Stimulated activated effector memory CD8-positive, alpha-beta T cell treated with anti-CD3 and anti-CD28 coated beads, Interleukin-12 subunit alpha, Interleukin-12 subunit beta, amount 100 ng/mL, for 72 hours (primary cell): ENCODE measurements at regions not wholly inside any gene's neighbourhood (a gene's known extent, or its start where the extent isn't known, plus 50 kb on each side); places are given as distances from the start of the nearest gene placed in this dataset.
A peak's percentile ranks its signal among the peaks of the same experiment; 100 is the strongest.
"Not testable (repeated sequence)": the region's sequence is repeated elsewhere in the genome, so short reads cannot be mapped to it uniquely, and the experiment has no call there.

ENCODE experiments used
- ATAC-seq: fragments of 150-1000 bp; cut with Tn5 transposase; 2 replicates; pipeline ENCODE4 v1.10.0; 2021
- DNase-seq, 2 donors: peaks; one replicate each; pipeline ENCODE4 v3.0.0; 2021 to 2022; ENCODE audit warnings: low spot score in 2 of 2
- H3K27ac Mint-ChIP-seq: one replicate; pipeline ENCODE4 v1.8.0; 2022; ENCODE audit warnings: mild to moderate bottlenecking, mixed read lengths
- H3K36me3 Mint-ChIP-seq: one replicate; pipeline ENCODE4 v1.8.0; 2022; ENCODE audit warnings: mild to moderate bottlenecking, mixed read lengths
- H3K4me1 Mint-ChIP-seq: one replicate; pipeline ENCODE4 v1.8.0; 2022; ENCODE audit warnings: mixed read lengths
- H3K4me3 Mint-ChIP-seq: one replicate; pipeline ENCODE4 v1.8.0; 2022; ENCODE audit warnings: mild to moderate bottlenecking, mixed read lengths
- H3K9me3 Mint-ChIP-seq: one replicate; pipeline ENCODE4 v1.8.0; 2022; ENCODE audit warnings: mixed read lengths

DNA sequence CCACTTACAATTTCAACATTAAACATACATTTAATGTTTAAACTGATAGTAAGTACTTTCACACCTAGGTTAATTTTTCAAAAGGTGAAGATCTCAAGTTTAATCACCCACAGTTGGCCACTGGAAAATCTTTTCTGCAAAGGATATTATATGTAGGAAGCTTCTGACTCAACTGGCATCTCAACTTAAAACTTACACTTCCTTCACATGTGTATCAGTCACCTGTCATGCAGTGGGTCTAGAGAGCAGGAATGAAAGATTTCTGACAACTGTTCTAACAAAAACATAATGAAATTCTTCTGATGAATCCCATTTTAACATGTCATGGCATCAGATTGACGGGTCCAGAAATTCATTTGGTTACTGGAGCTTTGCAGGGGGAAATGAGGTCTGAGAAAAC lies 192.8 kb downstream of the KLHL28 start:
- Mint-ChIP-seq H3K4me3 (no peak overlapping the region), H3K9me3 (no peaks in the 10 kb centered on the region), H3K36me3 (no peaks in the 10 kb centered on the region), H3K27ac (no peak overlapping the region), H3K4me1 (no peaks in the 10 kb centered on the region)
- DNase-seq, result no peak
- ATAC-seq, result no peak

DNA sequence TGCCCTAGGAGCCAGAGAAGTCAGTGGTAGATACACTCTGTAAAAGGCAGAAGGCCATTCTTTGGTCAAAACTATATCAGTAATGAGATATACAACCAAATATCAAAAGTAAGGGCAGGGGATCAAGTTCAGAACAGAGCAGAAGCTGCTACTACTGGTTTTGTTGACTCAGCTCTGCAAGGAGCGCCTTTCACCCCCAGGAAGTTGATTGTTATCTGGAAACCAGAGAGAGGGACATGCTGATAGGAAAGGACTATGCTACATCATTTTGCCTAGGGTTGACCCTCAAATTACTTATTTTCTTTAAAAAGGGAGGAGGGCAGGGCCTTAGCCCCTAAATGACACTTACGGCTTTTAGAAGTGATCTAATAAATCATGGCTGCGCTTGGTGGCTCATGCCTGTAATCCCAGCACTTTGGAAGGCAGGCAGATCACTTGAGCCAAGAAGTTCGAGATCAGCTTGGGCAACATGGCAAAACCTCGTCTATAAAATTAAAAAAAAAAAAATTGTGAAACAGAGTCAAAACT lies 194.0 kb downstream of the KLHL28 start:
- H3K36me3 Mint-ChIP-seq, result no peaks in the 10 kb centered on the region
- no peak overlapping the region for H3K27ac Mint-ChIP-seq
- no peaks in the 10 kb centered on the region for H3K4me1 Mint-ChIP-seq
- DNase-seq (no peak), ATAC-seq (no peak)
- H3K4me3 Mint-ChIP-seq, result no peak overlapping the region
- H3K9me3 Mint-ChIP-seq, result no peaks in the 10 kb centered on the region

DNA sequence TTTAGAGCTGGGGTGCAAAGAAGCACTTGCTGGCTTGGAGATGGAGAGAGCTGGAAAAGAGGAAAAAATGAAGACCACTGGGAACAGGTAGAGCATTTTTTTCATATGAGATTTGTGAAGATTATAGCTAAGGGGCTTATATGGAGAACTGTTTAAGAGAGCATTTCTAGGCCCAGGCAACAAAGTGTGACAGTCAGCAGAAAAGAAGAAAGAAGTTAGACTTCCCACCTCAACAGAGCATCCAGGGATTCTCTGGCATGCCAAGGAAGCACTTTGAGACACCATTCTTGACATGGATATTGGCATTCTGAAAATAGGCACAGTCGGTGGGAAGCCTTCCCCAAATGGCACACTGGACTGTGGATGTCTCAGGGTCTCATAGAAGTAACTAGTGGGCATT lies 195.5 kb downstream of the KLHL28 start:
- no peak for DNase-seq
- no peaks in the 10 kb centered on the region for H3K4me1 Mint-ChIP-seq
- ATAC-seq, result no peak
- H3K4me3 Mint-ChIP-seq, result no peak overlapping the region
- H3K9me3 Mint-ChIP-seq, result no peaks in the 10 kb centered on the region
- H3K27ac Mint-ChIP-seq, result no peak overlapping the region
- H3K36me3 Mint-ChIP-seq, result no peaks in the 10 kb centered on the region

DNA sequence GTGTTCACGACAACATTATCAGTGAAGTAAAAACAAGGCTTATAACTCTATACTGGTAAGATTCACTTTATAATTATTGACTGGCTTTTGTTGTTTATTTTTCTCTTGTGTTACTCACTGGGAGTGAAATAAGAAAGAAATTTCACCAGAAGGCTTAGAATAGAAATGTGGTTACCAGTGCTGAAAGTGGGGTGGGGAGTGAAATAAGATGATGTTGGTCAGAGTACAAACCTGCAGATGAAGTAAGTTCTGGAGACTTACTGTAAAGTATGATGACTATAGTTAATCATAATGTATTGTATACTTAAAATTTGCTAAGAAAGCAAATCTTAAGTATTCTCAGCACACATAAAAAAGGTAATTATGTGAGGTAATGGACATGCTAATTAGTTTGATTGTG lies 198.4 kb downstream of the KLHL28 start:
- ATAC-seq, result no peak
- no peaks in the 10 kb centered on the region for H3K36me3 Mint-ChIP-seq
- H3K4me1 Mint-ChIP-seq, result no peaks in the 10 kb centered on the region
- no peak for DNase-seq
- H3K9me3 Mint-ChIP-seq, result no peaks in the 10 kb centered on the region
- H3K27ac Mint-ChIP-seq, result no peak overlapping the region
- H3K4me3 Mint-ChIP-seq, result no peak overlapping the region

DNA sequence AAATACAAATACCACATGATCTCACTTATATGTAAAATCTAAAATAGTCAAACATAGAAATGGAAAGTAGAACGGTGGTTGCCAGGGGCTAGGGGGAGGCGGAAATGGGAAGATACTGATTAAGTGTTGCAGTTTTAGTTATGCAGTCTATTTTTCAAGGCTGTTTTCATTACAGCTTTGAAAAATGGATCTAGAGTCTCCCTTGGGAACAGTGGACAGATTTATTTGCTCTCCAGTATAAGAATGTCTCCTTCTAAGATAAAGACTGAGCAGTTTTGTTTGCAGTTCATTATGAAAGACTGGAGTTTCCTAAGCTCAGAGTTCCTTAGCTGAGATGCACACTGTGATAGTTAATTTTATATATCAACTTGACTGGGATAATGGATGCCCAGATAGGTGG lies 202.5 kb downstream of the KLHL28 start:
- Mint-ChIP-seq H3K4me3 (no peak overlapping the region), H3K4me1 (no peaks in the 10 kb centered on the region), H3K9me3 (no peaks in the 10 kb centered on the region), H3K27ac (no peak overlapping the region), H3K36me3 (no peaks in the 10 kb centered on the region)
- DNase-seq (no peak), ATAC-seq (no peak)

DNA sequence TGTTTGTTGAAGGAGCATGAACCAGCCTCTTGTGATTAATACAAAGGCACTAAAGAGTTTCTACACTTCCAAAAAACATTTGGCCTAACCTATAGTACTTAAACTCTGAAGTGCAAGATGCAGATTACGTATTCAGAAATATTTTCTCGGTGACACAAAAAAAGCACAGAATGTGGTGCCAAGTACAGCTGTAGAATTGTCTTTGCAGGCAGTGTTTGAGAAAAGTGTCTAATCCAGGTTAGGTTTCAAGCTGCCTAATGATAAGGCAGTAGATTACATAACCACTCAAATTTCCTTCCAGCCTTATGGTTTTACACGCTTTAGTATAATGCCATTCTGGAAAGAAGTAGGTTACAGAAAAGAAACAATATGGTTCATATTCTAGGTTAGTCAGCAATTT lies 205.2 kb downstream of the KLHL28 start:
- Mint-ChIP-seq H3K9me3 (no peaks in the 10 kb centered on the region), H3K27ac (no peak overlapping the region), H3K36me3 (no peaks in the 10 kb centered on the region), H3K4me1 (no peaks in the 10 kb centered on the region), H3K4me3 (no peak overlapping the region)
- ATAC-seq (no peak), DNase-seq (no peak)

DNA sequence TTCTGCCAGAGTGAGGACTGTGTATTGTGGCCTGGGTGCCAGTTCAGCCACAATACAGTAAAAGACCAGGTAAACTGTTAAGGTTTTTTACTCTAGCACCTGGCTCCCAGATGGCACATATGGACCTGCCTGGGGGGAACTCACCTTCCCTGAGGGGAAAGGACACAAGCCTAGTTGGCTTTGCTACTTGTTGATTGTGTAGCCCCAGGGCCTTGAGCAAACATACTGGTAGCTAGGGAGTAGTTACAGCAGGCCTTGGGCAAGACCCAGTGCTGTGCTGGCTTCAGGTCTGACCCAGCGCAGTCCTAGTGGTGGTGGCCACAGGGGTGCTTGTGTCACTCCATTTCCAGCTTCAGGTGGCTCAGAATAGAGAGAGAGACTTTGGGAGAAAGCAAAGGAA lies 216.4 kb downstream of the KLHL28 start:
- peaks cover 3% of the 10 kb centered on the region for H3K9me3 Mint-ChIP-seq
- H3K4me3 Mint-ChIP-seq, result no peak overlapping the region
- H3K36me3 Mint-ChIP-seq, result no peaks in the 10 kb centered on the region
- no peaks in the 10 kb centered on the region for H3K4me1 Mint-ChIP-seq
- no peak for DNase-seq
- no peak overlapping the region for H3K27ac Mint-ChIP-seq
- ATAC-seq, result peak; percentile 43

DNA sequence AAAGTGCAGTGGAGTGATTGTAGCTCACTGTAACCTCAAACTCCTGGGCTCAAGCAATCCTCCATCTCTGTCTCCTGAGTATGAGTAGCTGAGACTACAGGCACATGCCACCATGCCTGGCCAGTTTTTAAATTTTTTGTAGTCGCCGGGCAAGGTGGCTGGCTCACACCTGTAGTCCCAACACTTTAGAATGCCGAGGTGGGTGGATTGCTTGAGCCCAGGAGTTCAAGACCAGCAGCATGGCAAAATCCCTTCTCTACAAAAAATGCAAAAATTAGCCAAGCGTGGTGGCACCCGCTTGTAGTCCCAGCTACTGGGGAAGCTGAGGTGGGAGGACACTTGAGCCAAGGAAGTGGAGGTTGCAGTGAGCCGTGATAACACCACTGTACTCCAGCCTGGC lies 219.5 kb downstream of the KLHL28 start:
- DNase-seq (no peak), ATAC-seq (no peak)
- H3K9me3 Mint-ChIP-seq, result peaks cover 3% of the 10 kb centered on the region
- H3K4me3 Mint-ChIP-seq, result no peak overlapping the region
- no peaks in the 10 kb centered on the region for H3K36me3 Mint-ChIP-seq
- H3K4me1 Mint-ChIP-seq, result no peaks in the 10 kb centered on the region
- H3K27ac Mint-ChIP-seq, result no peak overlapping the region

DNA sequence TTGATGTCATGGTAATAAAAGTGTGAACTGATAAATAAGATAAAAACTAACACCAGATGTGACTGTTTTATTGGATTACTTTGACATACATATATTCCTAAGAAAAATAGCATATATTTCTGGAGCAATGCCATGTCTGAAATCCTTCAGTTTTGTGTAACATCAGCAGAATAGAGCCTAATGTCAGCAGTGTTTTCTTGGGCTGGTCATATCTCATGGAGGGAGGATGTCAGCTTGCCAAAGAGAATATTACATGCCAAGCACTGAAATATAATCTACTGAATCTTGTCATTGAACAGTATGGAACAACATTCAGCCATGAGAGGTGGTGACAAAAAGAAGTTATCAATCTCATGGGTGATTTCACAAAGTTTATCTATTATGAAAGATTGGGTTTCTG lies 220.3 kb downstream of the KLHL28 start:
- H3K27ac Mint-ChIP-seq, result no peak overlapping the region
- H3K4me3 Mint-ChIP-seq, result no peak overlapping the region
- DNase-seq, result no peak
- no peaks in the 10 kb centered on the region for H3K36me3 Mint-ChIP-seq
- H3K9me3 Mint-ChIP-seq, result peaks cover 3% of the 10 kb centered on the region
- no peaks in the 10 kb centered on the region for H3K4me1 Mint-ChIP-seq
- ATAC-seq, result no peak

DNA sequence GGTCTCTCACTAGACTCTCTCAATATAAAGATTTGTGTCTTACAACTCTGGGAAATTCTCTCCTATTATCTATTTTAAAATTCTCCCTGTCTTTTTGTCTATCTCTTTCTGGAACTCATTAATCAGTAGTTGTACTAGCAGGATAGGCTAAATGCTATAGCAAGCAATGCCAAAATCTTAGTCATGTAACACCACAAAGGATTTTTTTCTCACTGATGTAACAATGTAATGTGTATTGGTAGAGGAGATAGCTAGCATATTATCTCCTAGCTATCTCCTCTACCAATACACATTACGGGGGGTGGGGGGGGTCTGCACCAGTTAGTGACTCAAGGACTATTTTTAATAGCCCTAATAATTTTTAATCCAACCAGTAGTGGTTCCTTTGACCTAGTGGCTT lies 225.4 kb downstream of the KLHL28 start:
- DNase-seq, result no peak
- Mint-ChIP-seq H3K27ac (no peak overlapping the region), H3K4me3 (no peak overlapping the region), H3K36me3 (no peaks in the 10 kb centered on the region), H3K4me1 (no peaks in the 10 kb centered on the region), H3K9me3 (peaks cover 3% of the 10 kb centered on the region)
- no peak for ATAC-seq

DNA sequence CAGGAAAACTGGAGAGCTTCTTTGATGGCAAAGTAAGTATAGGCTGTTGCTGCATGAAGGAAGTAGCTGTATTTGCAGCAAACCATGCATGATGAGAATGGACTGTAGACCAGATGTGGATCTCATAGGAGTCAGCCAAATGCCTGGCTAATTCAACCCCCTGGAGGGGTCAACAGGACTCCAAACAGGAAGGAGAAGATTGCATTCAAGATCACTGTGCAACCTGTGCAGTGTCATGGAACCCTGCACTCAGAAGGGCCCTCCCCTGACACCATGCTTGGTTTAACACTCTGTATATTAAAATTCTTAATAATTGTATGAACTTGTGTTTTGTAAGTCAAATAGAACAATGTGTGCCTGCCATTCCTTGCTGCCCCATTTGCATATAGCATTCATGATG lies 225.1 kb upstream of the FSCB start:
- no peak for DNase-seq

DNA sequence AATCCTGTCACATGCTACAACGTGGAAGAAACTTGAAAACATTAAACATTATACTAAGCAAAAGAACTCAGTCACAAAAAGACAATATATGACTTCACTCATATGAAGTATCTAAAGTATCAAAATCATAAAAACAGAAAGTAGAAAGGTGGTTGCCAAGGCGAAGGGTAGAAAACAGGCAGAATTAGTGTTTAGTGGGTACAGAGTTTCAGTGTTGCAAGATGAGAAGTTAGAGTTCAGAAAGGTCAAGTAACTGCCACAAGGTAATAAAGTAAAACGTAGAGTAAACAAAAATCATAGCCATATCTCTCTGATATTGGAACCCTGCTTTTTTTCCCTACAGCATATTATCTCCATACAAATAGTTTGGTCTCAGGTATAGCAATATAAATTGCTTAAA lies 223.8 kb upstream of the FSCB start:
- Mint-ChIP-seq H3K36me3 (no peaks in the 10 kb centered on the region), H3K27ac (no peak overlapping the region), H3K4me3 (no peak overlapping the region), H3K4me1 (no peaks in the 10 kb centered on the region), H3K9me3 (peaks cover 2% of the 10 kb centered on the region)
- ATAC-seq (no peak), DNase-seq (no peak)

More for the DNA sequence above, 225.1 kb upstream of the FSCB start:
- no peaks in the 10 kb centered on the region for H3K4me1 Mint-ChIP-seq
- no peak overlapping the region for H3K27ac Mint-ChIP-seq
- ATAC-seq, result no peak
- H3K9me3 Mint-ChIP-seq, result peaks cover 2% of the 10 kb centered on the region
- H3K36me3 Mint-ChIP-seq, result no peaks in the 10 kb centered on the region
- H3K4me3 Mint-ChIP-seq, result no peak overlapping the region

DNA sequence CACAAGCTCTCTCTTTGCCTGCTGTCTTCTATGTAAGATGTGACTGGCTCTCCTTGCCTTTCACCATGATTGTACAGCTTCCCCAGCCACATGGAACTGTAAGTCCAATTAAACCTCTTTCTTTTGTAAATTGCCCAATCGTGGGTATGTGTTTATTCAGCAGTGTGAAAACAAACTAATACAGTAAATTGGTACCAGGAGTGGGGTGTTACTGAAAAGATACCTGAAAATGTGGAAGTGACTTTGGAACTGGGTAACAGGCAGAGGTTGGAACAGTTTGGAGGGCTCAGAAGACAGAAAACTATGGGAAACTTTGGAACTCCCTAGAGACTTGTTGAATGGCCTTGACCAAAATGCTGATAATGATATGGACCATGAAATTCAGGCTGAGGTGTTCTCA lies 214.3 kb upstream of the FSCB start:
- not testable (repeated sequence) for H3K4me3 Mint-ChIP-seq, DNase-seq, H3K36me3 Mint-ChIP-seq, H3K4me1 Mint-ChIP-seq, H3K9me3 Mint-ChIP-seq, ATAC-seq, H3K27ac Mint-ChIP-seq

DNA sequence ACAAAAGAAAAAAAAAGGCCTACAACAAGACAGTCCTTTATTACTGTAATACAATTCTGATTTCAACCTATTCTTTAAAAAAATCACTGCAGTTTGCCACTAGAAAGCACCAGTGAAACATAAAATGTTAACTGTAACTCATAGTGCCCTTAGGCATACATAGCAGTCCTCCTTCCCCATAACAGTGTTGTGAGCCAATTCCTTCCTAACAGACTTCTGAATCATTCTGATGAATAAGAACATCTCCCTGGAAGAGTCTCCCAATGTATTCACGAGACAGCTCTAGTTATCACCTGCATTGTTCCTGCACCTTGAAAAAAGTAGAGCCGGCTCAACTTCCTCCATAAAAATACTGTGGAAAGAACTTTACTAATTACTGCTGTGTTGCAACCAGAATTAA lies 213.6 kb upstream of the FSCB start:
- Mint-ChIP-seq H3K9me3 (peaks cover 9% of the 10 kb centered on the region), H3K4me3 (no peak overlapping the region), H3K27ac (no peak overlapping the region), H3K4me1 (no peaks in the 10 kb centered on the region), H3K36me3 (no peaks in the 10 kb centered on the region)
- no peak for DNase-seq
- no peak for ATAC-seq

DNA sequence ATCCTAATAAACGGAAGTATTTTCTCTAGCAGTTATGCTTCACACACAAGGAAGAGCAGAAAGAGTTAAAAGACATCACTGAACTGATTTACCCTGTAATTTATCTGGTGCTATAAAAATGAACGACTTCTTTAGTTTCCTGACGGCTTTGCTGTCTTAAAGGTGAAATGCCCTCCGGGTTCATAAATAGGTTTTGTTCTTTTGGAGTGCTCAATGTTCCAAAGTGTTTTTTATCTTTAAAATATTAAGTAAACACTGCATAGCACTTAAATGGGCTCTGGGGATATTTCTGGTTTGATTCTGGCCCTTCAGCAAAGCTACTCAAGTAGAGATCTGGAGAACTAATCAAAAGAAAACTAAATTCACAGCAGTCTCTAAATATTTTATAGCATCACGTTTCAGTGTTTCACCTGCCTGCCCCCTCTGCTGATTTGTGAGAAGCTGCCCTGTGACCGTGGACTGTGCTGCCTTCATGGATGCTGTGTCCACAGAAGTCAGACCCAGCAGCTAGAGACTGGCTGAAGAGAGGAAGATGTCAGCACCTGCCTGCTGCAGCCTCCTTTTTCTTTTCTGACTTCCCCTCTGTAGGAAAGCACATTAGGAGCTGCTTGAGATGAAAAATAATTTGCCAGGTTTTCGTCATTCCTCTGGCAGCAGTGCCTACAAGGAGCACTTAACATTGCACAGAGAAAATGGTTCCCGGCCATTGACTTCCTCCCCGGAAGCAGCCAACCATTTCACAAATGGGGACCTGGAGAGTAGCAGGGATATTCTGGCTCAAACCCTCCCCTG lies 205.1 kb upstream of the FSCB start:
- ATAC-seq, result no peak
- no peak overlapping the region for H3K27ac Mint-ChIP-seq
- H3K4me3 Mint-ChIP-seq, result no peak overlapping the region
- H3K9me3 Mint-ChIP-seq, result no peaks in the 10 kb centered on the region
- no peaks in the 10 kb centered on the region for H3K36me3 Mint-ChIP-seq
- no peak for DNase-seq
- H3K4me1 Mint-ChIP-seq, result no peaks in the 10 kb centered on the region

DNA sequence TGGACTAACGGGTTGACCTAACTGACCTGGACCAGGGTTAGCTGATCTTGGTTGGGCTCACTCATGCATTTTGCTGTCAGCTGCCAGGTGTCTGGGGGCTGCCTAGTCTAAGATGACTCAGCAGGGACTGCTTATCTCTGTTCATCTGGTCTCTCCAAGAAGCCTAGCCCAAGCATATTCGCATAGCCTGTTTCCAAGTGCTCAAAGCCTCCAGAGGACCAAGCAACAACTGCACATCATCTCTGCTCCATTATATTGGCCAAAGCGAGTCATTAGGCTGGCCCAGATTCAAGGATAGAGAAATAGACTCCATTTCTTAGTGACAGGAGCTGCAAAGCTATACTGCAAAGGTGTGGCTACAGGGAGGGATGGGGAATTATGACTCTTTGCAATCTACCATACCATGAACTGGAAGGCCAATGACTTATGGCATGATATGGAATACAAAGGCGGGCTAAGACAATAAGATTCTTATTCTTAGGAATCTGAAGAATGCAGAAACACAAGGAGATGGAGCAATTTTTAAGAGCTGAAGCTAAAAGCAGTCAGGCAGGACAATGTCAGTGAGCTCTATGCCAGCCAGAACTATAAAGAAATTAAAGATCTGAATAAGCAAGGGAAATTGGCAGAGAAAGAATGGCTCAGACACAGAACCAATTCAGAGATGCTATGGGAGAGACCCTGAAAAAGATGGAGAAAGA lies 194.6 kb upstream of the FSCB start:
- Mint-ChIP-seq H3K4me1 (no peaks in the 10 kb centered on the region), H3K4me3 (no peak overlapping the region), H3K27ac (no peak overlapping the region), H3K9me3 (peaks cover 3% of the 10 kb centered on the region), H3K36me3 (no peaks in the 10 kb centered on the region)
- ATAC-seq (no peak), DNase-seq (no peak)
